ENCODE measurements at regions not wholly inside any gene's neighbourhood (a gene's known extent, or its start where the extent isn't known, plus 50 kb on each side); places are given as distances from the start of the nearest gene placed in this dataset.
"Not testable (repeated sequence)": the region's sequence is repeated elsewhere in the genome, so short reads cannot be mapped to it uniquely, and the experiment has no call there.

GRCh38 chr7:27032839-27033238, 63.0 kb downstream of the HOXA1 start:
- peak; percentile 35 for DNase-seq

- no peak for DNase-seq
Observed at GRCh38 chr7:27031289-27032172, 64.3 kb downstream of the HOXA1 start.

- DNase-seq, result no peak
Observed at GRCh38 chr7:27030393-27031050, 65.3 kb downstream of the HOXA1 start.

- no peak for DNase-seq
Observed at GRCh38 chr7:27025270-27025669, 70.5 kb downstream of the HOXA1 start.

- DNase-seq, result no peak
Observed at GRCh38 chr7:27010068-27010467, 85.7 kb downstream of the HOXA1 start.

- DNase-seq, result no peak
Observed at GRCh38 chr7:27000496-27000895, 95.3 kb downstream of the HOXA1 start.

GRCh38 chr7:26998284-26998683, 97.5 kb downstream of the HOXA1 start:
- DNase-seq, result not testable (repeated sequence)

- DNase-seq, result no peak
Observed at GRCh38 chr7:26995666-26996065, 100.1 kb downstream of the HOXA1 start.

- DNase-seq, result no peak
Observed at GRCh38 chr7:26993816-26994810, 101.7 kb downstream of the HOXA1 start.

GRCh38 chr7:26992670-26993069, 103.1 kb downstream of the HOXA1 start:
- DNase-seq, result no peak

GRCh38 chr7:26991796-26992195, 104.0 kb downstream of the HOXA1 start:
- DNase-seq, result no peak

- DNase-seq, result no peak
Observed at GRCh38 chr7:26989897-26990670, 105.7 kb downstream of the HOXA1 start.

GRCh38 chr7:26988836-26989374, 106.9 kb downstream of the HOXA1 start:
- no peak for DNase-seq

GRCh38 chr7:26987338-26987737, 108.5 kb downstream of the HOXA1 start:
- DNase-seq, result no peak

- no peak for DNase-seq
Observed at GRCh38 chr7:26978146-26978545, 113.8 kb upstream of the SKAP2 start.

GRCh38 chr7:26976840-26977239, 112.5 kb upstream of the SKAP2 start:
- no peak for DNase-seq

GRCh38 chr7:26971924-26972323, 107.5 kb upstream of the SKAP2 start:
- DNase-seq, result not testable (repeated sequence)

GRCh38 chr7:26965724-26966123, 101.3 kb upstream of the SKAP2 start:
- DNase-seq, result no peak

GRCh38 chr7:26964156-26964808, 99.9 kb upstream of the SKAP2 start:
- DNase-seq, result no peak

- DNase-seq, result no peak
Observed at GRCh38 chr7:26959290-26959689, 94.9 kb upstream of the SKAP2 start.

- no peak for DNase-seq
Observed at GRCh38 chr7:26958834-26959233, 94.4 kb upstream of the SKAP2 start.
